Heart right ventricle (tissue), 16 donors: ENCODE measurements at regions not wholly inside any gene's neighbourhood (a gene's known extent, or its start where the extent isn't known, plus 50 kb on each side); places are given as distances from the start of the nearest gene placed in this dataset.
"Not testable (repeated sequence)": the region's sequence is repeated elsewhere in the genome, so short reads cannot be mapped to it uniquely, and the experiment has no call there.

Experiments
- ATAC-seq, 8 donors: fragments of 200-7000 bp; cut with Tn5 transposase; one replicate each; pipeline ENCODE4 v1.9.1; 2020; ENCODE audit warnings: mild to moderate bottlenecking in 8 of 8, moderate library complexity in 8 of 8, moderate number of reproducible peaks in 1 of 8
- DNase-seq, 2 donors: peaks; one replicate each; pipeline ENCODE4 v3.0.0-alpha.2; 2020
- H3K27ac ChIP-seq, 10 donors: fragments of 200-600 bp; sonication (generic) in 2 of 10; one replicate each; pipeline versions ENCODE4 v1.5.0 to v1.8.0; 2020 to 2022; ENCODE audit warnings: mild to moderate bottlenecking in 3 of 10
- H3K27me3 ChIP-seq, 7 donors: fragments of 200-600 bp; one replicate each; pipeline ENCODE4 v1.8.0; 2021 to 2022; ENCODE audit warnings: mild to moderate bottlenecking in 2 of 7
- H3K36me3 ChIP-seq, 9 donors: fragments of 200-600 bp; sonication (generic) in 1 of 9; one replicate each; pipeline versions ENCODE4 v1.5.0 to v1.8.0; 2020 to 2022; ENCODE audit warnings: mild to moderate bottlenecking in 2 of 9
- H3K4me1 ChIP-seq, 9 donors: fragments of 200-600 bp; sonication (generic) in 1 of 9; one replicate each; pipeline versions ENCODE4 v1.5.0 to v1.8.0; 2020 to 2022; ENCODE audit warnings: mild to moderate bottlenecking in 4 of 9
- H3K4me3 ChIP-seq, 10 donors: fragments of 200-600 bp; sonication (generic) in 2 of 10; one replicate each; pipeline versions ENCODE4 v1.5.0 to v1.8.0; 2020 to 2022; ENCODE audit warnings: mild to moderate bottlenecking in 7 of 10, moderate library complexity in 2 of 10
- H3K9me3 ChIP-seq, 11 donors: fragments of 200-600 bp in 10 of 11; sonication (generic) in 2 of 11; one replicate each; pipeline versions ENCODE4 v1.5.0 to v1.8.0; 2013 to 2022; ENCODE audit warnings: mild to moderate bottlenecking in 2 of 11, control low read depth in 1 of 11, moderate library complexity in 1 of 11
- WGBS, 2 donors: extraction: QIAGEN DNeasy Blood & Tissue Kit; methylation state at CpG; one replicate each; pipeline ENCODE4 v1.1.7; 2013; ENCODE audit warnings: inconsistent platforms in 1 of 2; 5-methylcytosine and 5-hydroxymethylcytosine counted together
- intact Hi-C, 10 donors: fragments of 100-400 bp; cut with DNase I; formaldehyde crosslinking; loops; one replicate each; pipeline versions ENCODE4 v1.11.1 to v1.14.2; 2022
- donor health status: Arrhythmogenic right ventricular cardiomyopathy.
- donor health status: ischemic (EF 13 %, LVEDD 7.1; RV severe dilation, severe dysfunction).
- donor health status: healthy with polysubstance abuse.
- donor health status: DM: no; HTN: yes; CAD: no.
- donor health status: DM: no; HTN: no; CAD: no.
- donor health status: ischemic (EF 25% LVEDD 6.9; RV normal size, moderate dysfunction).
- donor health status: ischemic (EF 25% LVEDD 5.7; RV mildly dilated, moderate dysfunction).
- donor health status: healthy.
- donor health status: DM: yes; HTN: yes; CAD: no.
- donor health status: Ischemic cardiomyopathy.
- donor health status: ischemic (EF 35%, LVEDD 5.7; RV mildly dilated, moderate dysfunction).
- donor health status: nonischemic (EF 11% LVEDD 7.7; RV severe dilation, severe dysfunction).
- donor health status: DM: yes; HTN: yes; CAD: no.
- donor health status: PGD.
- donor health status: ischemic (EF 29% LVEDD 5.4; RV normal size, mild dysfunction).
- donor health status: nonischemic (EF 23%, LVEDD 6.1; RV moderate dilation, normal function).

- WGBS, 2 donors = no CpG with 5 or more reads among the region's 12 CpGs
- H3K9me3 ChIP-seq, intact Hi-C loops, H3K36me3 ChIP-seq, H3K4me1 ChIP-seq, H3K4me3 ChIP-seq, DNase-seq, H3K27ac ChIP-seq, H3K27me3 ChIP-seq: not testable (repeated sequence)
- peak in 5 of 8 donors; percentile 9 to 38 (median 29) for ATAC-seq
Measured at GRCh38 chr1:149321732-149322016, 153.2 kb upstream of the NBPF19 start.

- H3K9me3 ChIP-seq, DNase-seq, H3K4me1 ChIP-seq, H3K4me3 ChIP-seq, H3K27ac ChIP-seq, intact Hi-C loops, H3K27me3 ChIP-seq, ATAC-seq, H3K36me3 ChIP-seq: not testable (repeated sequence)
Measured at GRCh38 chr1:149330081-149330335, 144.8 kb upstream of the NBPF19 start.

- H3K27ac ChIP-seq, H3K4me3 ChIP-seq, intact Hi-C loops, H3K4me1 ChIP-seq, ATAC-seq, DNase-seq, H3K36me3 ChIP-seq, H3K27me3 ChIP-seq, H3K9me3 ChIP-seq: not testable (repeated sequence)
- WGBS, 2 donors = no CpG with 5 or more reads among the region's 2 CpGs
Measured at GRCh38 chr1:149336082-149336481, 138.8 kb upstream of the NBPF19 start.

- H3K27me3 ChIP-seq, H3K4me3 ChIP-seq, H3K36me3 ChIP-seq, H3K4me1 ChIP-seq, DNase-seq, H3K9me3 ChIP-seq, intact Hi-C loops, H3K27ac ChIP-seq: not testable (repeated sequence)
- ATAC-seq = peak; percentile 47 to 89 (median 86)
- WGBS, 2 donors = no CpG with 5 or more reads among the region's 18 CpGs
Measured at GRCh38 chr1:149338221-149338691, 136.6 kb upstream of the NBPF19 start.

GRCh38 chr1:149338698-149339097 is 136.1 kb upstream of the NBPF19 start:
- ATAC-seq, H3K27me3 ChIP-seq, H3K27ac ChIP-seq, H3K9me3 ChIP-seq, H3K4me1 ChIP-seq, DNase-seq, H3K4me3 ChIP-seq, H3K36me3 ChIP-seq, intact Hi-C loops: not testable (repeated sequence)
- WGBS, 2 donors = no CpG with 5 or more reads among the region's 7 CpGs

- WGBS, 2 donors = no CpG with 5 or more reads among the region's 1 CpG
- H3K27ac ChIP-seq, H3K4me1 ChIP-seq, ATAC-seq, H3K4me3 ChIP-seq, H3K27me3 ChIP-seq, H3K36me3 ChIP-seq, intact Hi-C loops, DNase-seq, H3K9me3 ChIP-seq: not testable (repeated sequence)
Measured at GRCh38 chr1:149349448-149349847, 125.4 kb upstream of the NBPF19 start.

- ATAC-seq, intact Hi-C loops, H3K27me3 ChIP-seq, H3K4me1 ChIP-seq, H3K9me3 ChIP-seq, H3K4me3 ChIP-seq, H3K27ac ChIP-seq, H3K36me3 ChIP-seq, DNase-seq: not testable (repeated sequence)
- no CpG with 5 or more reads among the region's 1 CpG for WGBS, 2 donors
Measured at GRCh38 chr1:149352205-149352604, 122.6 kb upstream of the NBPF19 start.

GRCh38 chr1:149354579-149354978 is 120.3 kb upstream of the NBPF19 start:
- intact Hi-C loops = not testable (repeated sequence)
- no CpG with 5 or more reads among the region's 2 CpGs for WGBS, 2 donors

GRCh38 chr1:149355748-149356147 is 119.1 kb upstream of the NBPF19 start:
- intact Hi-C loops, ATAC-seq: not testable (repeated sequence)
- WGBS, 2 donors = no CpG with 5 or more reads among the region's 1 CpG

More at GRCh38 chr1:149354579-149354978, 120.3 kb upstream of the NBPF19 start:
- H3K9me3 ChIP-seq, H3K27me3 ChIP-seq, H3K36me3 ChIP-seq, H3K4me3 ChIP-seq, H3K4me1 ChIP-seq, H3K27ac ChIP-seq, ATAC-seq, DNase-seq: not testable (repeated sequence)

GRCh38 chr1:149356152-149356551 is 118.7 kb upstream of the NBPF19 start:
- H3K27ac ChIP-seq = not testable (repeated sequence)
- peak in 6 of 8 donors; percentile 41 to 87 (median 66) for ATAC-seq
- no CpG with 5 or more reads among the region's 4 CpGs for WGBS, 2 donors

More at GRCh38 chr1:149355748-149356147, 119.1 kb upstream of the NBPF19 start:
- H3K36me3 ChIP-seq, H3K4me1 ChIP-seq, H3K4me3 ChIP-seq, H3K27ac ChIP-seq, DNase-seq, H3K27me3 ChIP-seq, H3K9me3 ChIP-seq: not testable (repeated sequence)

GRCh38 chr1:149360351-149360750 is 114.5 kb upstream of the NBPF19 start:
- DNase-seq, ATAC-seq, H3K27ac ChIP-seq, H3K27me3 ChIP-seq, H3K9me3 ChIP-seq, H3K4me1 ChIP-seq, intact Hi-C loops, H3K4me3 ChIP-seq, H3K36me3 ChIP-seq: not testable (repeated sequence)
- WGBS, 2 donors = no CpG with 5 or more reads among the region's 3 CpGs

More at GRCh38 chr1:149356152-149356551, 118.7 kb upstream of the NBPF19 start:
- intact Hi-C loops, H3K4me1 ChIP-seq, H3K9me3 ChIP-seq, DNase-seq, H3K27me3 ChIP-seq, H3K36me3 ChIP-seq, H3K4me3 ChIP-seq: not testable (repeated sequence)

GRCh38 chr1:149361310-149361709 is 113.5 kb upstream of the NBPF19 start:
- DNase-seq, H3K36me3 ChIP-seq, H3K4me3 ChIP-seq, intact Hi-C loops, H3K4me1 ChIP-seq, H3K27ac ChIP-seq, H3K9me3 ChIP-seq, H3K27me3 ChIP-seq, ATAC-seq: not testable (repeated sequence)
- WGBS, 2 donors = no CpG with 5 or more reads among the region's 2 CpGs
